ENCODE measurements at regions not wholly inside any gene's neighbourhood (a gene's known extent, or its start where the extent isn't known, plus 50 kb on each side); places are given as distances from the start of the nearest gene placed in this dataset.

DNA sequence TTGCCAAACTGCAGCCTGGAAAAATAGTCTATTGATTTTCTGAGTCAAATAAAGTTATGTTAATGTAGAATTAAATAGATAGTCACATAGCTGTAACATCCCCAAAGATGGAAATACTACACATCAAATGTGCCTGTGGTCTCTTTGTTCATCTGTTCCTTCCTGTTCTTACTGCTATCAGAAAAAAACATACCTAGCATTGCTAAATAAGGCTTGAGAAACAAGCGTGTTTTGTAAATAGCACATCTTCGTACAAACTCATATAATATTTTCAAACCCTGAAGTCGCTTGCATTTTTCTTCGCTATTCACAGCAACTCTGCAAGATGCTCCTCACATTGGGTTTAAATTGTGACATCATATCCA is 116.1 kb downstream of the KLF6 start:
- Histone ChIP-seq H3K9me3 (replicated peaks; ENCODE audit: control insufficient read depth, insufficient read depth, low read length) (no peaks in the 10 kb centered on the region), H3K9ac (replicated peaks; ENCODE audit: extremely low read depth, insufficient read depth, low read length) (no peak overlapping the region), H3K9me1 (replicated peaks; ENCODE audit: control insufficient read depth, extremely low read depth, insufficient read depth, low read length) (no peaks in the 10 kb centered on the region), H3K27me3 (ENCODE audit: control insufficient read depth in 2 of 2, insufficient read depth in 2 of 2, low read length in 2 of 2) (no peaks in the 10 kb centered on the region), H3K36me3 (ENCODE audit: control insufficient read depth in 2 of 2, extremely low read depth in 1 of 2, insufficient read depth in 2 of 2, low read length in 2 of 2) (no peaks in the 10 kb centered on the region), H3K4me3 (replicated peaks in 1 of 3; ENCODE audit: insufficient read depth in 1 of 3, low read depth in 1 of 3, low read length in 3 of 3) (no peak overlapping the region), H3K27ac (ENCODE audit: insufficient read depth, low read depth, low read length) (no peak overlapping the region), H2AFZ (ENCODE audit: low read depth, low read length) (no peak overlapping the region), H4K20me1 (replicated peaks; ENCODE audit: control insufficient read depth, extremely low read depth, insufficient read depth, low read length) (no peaks in the 10 kb centered on the region), H3K4me1 (ENCODE audit: control insufficient read depth, extremely low read depth, insufficient read depth, low read length) (no peaks in the 10 kb centered on the region), H3K79me2 (ENCODE audit: control insufficient read depth, insufficient read depth, low read length) (no peaks in the 10 kb centered on the region), H3K4me2 (ENCODE audit: insufficient read depth, low read length) (no peak overlapping the region)
- TF ChIP-seq POLR2A (IDR thresholded peaks at IDR 0.05; ENCODE audit: low read depth, low read length): no peak
- TF ChIP-seq MYC (IDR thresholded peaks at IDR 0.05; ENCODE audit: low read depth, low read length): no peak
- TF ChIP-seq POLR2AphosphoS5 (IDR thresholded peaks at IDR 0.05; ENCODE audit: insufficient read depth, low read depth, low read length): no peak
- TF ChIP-seq, protein P1, sequence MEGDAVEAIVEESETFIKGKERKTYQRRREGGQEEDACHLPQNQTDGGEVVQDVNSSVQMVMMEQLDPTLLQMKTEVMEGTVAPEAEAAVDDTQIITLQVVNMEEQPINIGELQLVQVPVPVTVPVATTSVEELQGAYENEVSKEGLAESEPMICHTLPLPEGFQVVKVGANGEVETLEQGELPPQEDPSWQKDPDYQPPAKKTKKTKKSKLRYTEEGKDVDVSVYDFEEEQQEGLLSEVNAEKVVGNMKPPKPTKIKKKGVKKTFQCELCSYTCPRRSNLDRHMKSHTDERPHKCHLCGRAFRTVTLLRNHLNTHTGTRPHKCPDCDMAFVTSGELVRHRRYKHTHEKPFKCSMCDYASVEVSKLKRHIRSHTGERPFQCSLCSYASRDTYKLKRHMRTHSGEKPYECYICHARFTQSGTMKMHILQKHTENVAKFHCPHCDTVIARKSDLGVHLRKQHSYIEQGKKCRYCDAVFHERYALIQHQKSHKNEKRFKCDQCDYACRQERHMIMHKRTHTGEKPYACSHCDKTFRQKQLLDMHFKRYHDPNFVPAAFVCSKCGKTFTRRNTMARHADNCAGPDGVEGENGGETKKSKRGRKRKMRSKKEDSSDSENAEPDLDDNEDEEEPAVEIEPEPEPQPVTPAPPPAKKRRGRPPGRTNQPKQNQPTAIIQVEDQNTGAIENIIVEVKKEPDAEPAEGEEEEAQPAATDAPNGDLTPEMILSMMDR (IDR thresholded peaks at IDR 0.05; ENCODE audit: extremely low read depth in 1 of 2, insufficient read depth in 1 of 2, low read depth in 1 of 2, low read length in 2 of 2): no peak
- no peak for TF ChIP-seq GATA2 (IDR thresholded peaks at IDR 0.05; ENCODE audit: insufficient read depth, insufficient read length, low read depth, low read length)
- TF ChIP-seq FOS (IDR thresholded peaks at IDR 0.05; ENCODE audit: borderline replicate concordance, insufficient read depth, low read length): no peak
- no peak for TF ChIP-seq MAX (IDR thresholded peaks at IDR 0.05; ENCODE audit: insufficient read depth, insufficient read length)
- FAIRE-seq (no peak), DNase-seq (ENCODE audit: low read depth, low spot score) (no peak)
- intact Hi-C loops (cut with micrococcal nuclease): no loop called here
- dilution Hi-C loops (cut with MboI; ENCODE audit: extremely low pct_ligation_motif_present, low sequenced_read_pairs): no loop called here
- BruUV-seq (replicated peaks): no TSS peak
- ChIA-PET CTCF (no interaction called here), POLR2A (no interaction called here)
